AG09319 (cell line): ENCODE measurements at regions not wholly inside any gene's neighbourhood (a gene's known extent, or its start where the extent isn't known, plus 50 kb on each side); places are given as distances from the start of the nearest gene placed in this dataset.
"Not testable (repeated sequence)": the region's sequence is repeated elsewhere in the genome, so short reads cannot be mapped to it uniquely, and the experiment has no call there.

Experiments
- DNase-seq: peaks from one replicate; pipeline ENCODE4 v3.0.0-alpha.2; 2010; ENCODE audit warnings: low read depth; ENCODE audit errors: extremely low read depth
- CTCF ChIP-seq: IDR thresholded peaks from 2 replicates; pipeline ENCODE4 v1.5.1; 2011; ENCODE audit warnings: low read depth, mild to moderate bottlenecking, inconsistent platforms, low read length, moderate library complexity

GRCh38 chr10:109070492-109070891, 852.8 kb downstream of the XPNPEP1 start:
- no peak for DNase-seq

GRCh38 chr10:109067031-109067430, 856.3 kb downstream of the XPNPEP1 start:
- DNase-seq = no peak
- TF ChIP-seq CTCF = no peak

More at GRCh38 chr10:109070492-109070891, 852.8 kb downstream of the XPNPEP1 start:
- no peak for TF ChIP-seq CTCF

- DNase-seq = no peak
- no peak for TF ChIP-seq CTCF
These were observed 857.5 kb downstream of the XPNPEP1 start for GRCh38 chr10:109065821-109066220.

GRCh38 chr10:109062371-109062770, 860.9 kb downstream of the XPNPEP1 start:
- DNase-seq = no peak
- TF ChIP-seq CTCF = no peak

GRCh38 chr10:109055243-109055642, 868.1 kb downstream of the XPNPEP1 start:
- no peak for DNase-seq
- TF ChIP-seq CTCF = no peak

- no peak for DNase-seq
- no peak for TF ChIP-seq CTCF
These were observed 875.5 kb downstream of the XPNPEP1 start for GRCh38 chr10:109047856-109048255.

GRCh38 chr10:109046427-109046826, 876.9 kb downstream of the XPNPEP1 start:
- DNase-seq = not testable (repeated sequence)

GRCh38 chr10:109040622-109041021, 882.7 kb downstream of the XPNPEP1 start:
- DNase-seq = no peak
- no peak for TF ChIP-seq CTCF
